ENCODE measurements at regions not wholly inside any gene's neighbourhood (a gene's known extent, or its start where the extent isn't known, plus 50 kb on each side); places are given as distances from the start of the nearest gene placed in this dataset.
"Not testable (repeated sequence)": the region's sequence is repeated elsewhere in the genome, so short reads cannot be mapped to it uniquely, and the experiment has no call there.

GRCh38 chr9:85487872-85488271, 253.9 kb downstream of the AGTPBP1 start:
- no peak for ATAC-seq
- peaks cover 36% of the 10 kb centered on the region for H3K27me3 Mint-ChIP-seq
- H3K4me3 Mint-ChIP-seq, result no peak overlapping the region
- H3K4me1 Mint-ChIP-seq, result no peaks in the 10 kb centered on the region
- no peak overlapping the region for H3K27ac Mint-ChIP-seq
- H3K9me3 Mint-ChIP-seq, result no peaks in the 10 kb centered on the region
- no peak for DNase-seq

GRCh38 chr9:85484235-85484634, 257.5 kb downstream of the AGTPBP1 start:
- ATAC-seq, result no peak

GRCh38 chr9:85483208-85483607, 258.5 kb downstream of the AGTPBP1 start:
- Mint-ChIP-seq H3K4me1 (no peaks in the 10 kb centered on the region), H3K4me3 (no peak overlapping the region), H3K27ac (no peak overlapping the region), H3K9me3 (no peaks in the 10 kb centered on the region), H3K27me3 (peaks cover 31% of the 10 kb centered on the region)
- DNase-seq (no peak), ATAC-seq (no peak)

More at GRCh38 chr9:85484235-85484634, 257.5 kb downstream of the AGTPBP1 start:
- Mint-ChIP-seq H3K27ac (no peak overlapping the region), H3K27me3 (peaks cover 29% of the 10 kb centered on the region), H3K9me3 (no peaks in the 10 kb centered on the region), H3K4me3 (no peak overlapping the region), H3K4me1 (no peaks in the 10 kb centered on the region)
- DNase-seq, result no peak

- no peak for DNase-seq
- Mint-ChIP-seq H3K9me3 (peaks cover 4 to 6% of the 10 kb centered on the region in 2 donors), H3K27ac (no peak overlapping the region), H3K27me3 (peaks cover 31% of the 10 kb centered on the region), H3K4me3 (no peak overlapping the region), H3K4me1 (no peaks in the 10 kb centered on the region)
- no peak for ATAC-seq
Observed at GRCh38 chr9:85479305-85479704, 262.4 kb downstream of the AGTPBP1 start.

- H3K27ac Mint-ChIP-seq, result no peak overlapping the region
Observed at GRCh38 chr9:85478847-85479246, 262.9 kb downstream of the AGTPBP1 start.

GRCh38 chr9:85474896-85475295, 266.9 kb downstream of the AGTPBP1 start:
- H3K4me3 Mint-ChIP-seq, H3K27ac Mint-ChIP-seq, ATAC-seq, H3K4me1 Mint-ChIP-seq, H3K9me3 Mint-ChIP-seq, DNase-seq: not testable (repeated sequence)
- H3K27me3 Mint-ChIP-seq, result peaks cover 11% of the 10 kb centered on the region

More at GRCh38 chr9:85478847-85479246, 262.9 kb downstream of the AGTPBP1 start:
- Mint-ChIP-seq H3K27me3 (peaks cover 28% of the 10 kb centered on the region), H3K4me1 (no peaks in the 10 kb centered on the region), H3K4me3 (no peak overlapping the region), H3K9me3 (peaks cover 7 to 9% of the 10 kb centered on the region in 2 donors)
- no peak for ATAC-seq
- no peak for DNase-seq

GRCh38 chr9:85471791-85472190, 270.0 kb downstream of the AGTPBP1 start:
- no peak for DNase-seq
- H3K27ac Mint-ChIP-seq, result no peak overlapping the region
- ATAC-seq, result no peak
- peaks cover 7 to 9% of the 10 kb centered on the region in 2 donors for H3K9me3 Mint-ChIP-seq
- peaks cover 6% of the 10 kb centered on the region for H3K27me3 Mint-ChIP-seq
- no peak overlapping the region for H3K4me3 Mint-ChIP-seq
- no peaks in the 10 kb centered on the region for H3K4me1 Mint-ChIP-seq

- no peaks in the 10 kb centered on the region for H3K4me1 Mint-ChIP-seq
- no peak overlapping the region for H3K4me3 Mint-ChIP-seq
- H3K9me3 Mint-ChIP-seq, result peaks cover 0 to 1% of the 10 kb centered on the region in 2 donors
- H3K27me3 Mint-ChIP-seq, result peaks cover 6% of the 10 kb centered on the region
- DNase-seq, result no peak
- ATAC-seq, result no peak
- peak overlapping the region in 1 of 2 donors; percentile 4 for H3K27ac Mint-ChIP-seq
Observed at GRCh38 chr9:85469041-85469440, 272.7 kb downstream of the AGTPBP1 start.

- no peak overlapping the region for H3K4me3 Mint-ChIP-seq
- no peak overlapping the region for H3K27ac Mint-ChIP-seq
Observed at GRCh38 chr9:85466834-85467233, 274.9 kb downstream of the AGTPBP1 start.

GRCh38 chr9:85458114-85458864, 283.5 kb downstream of the AGTPBP1 start:
- not testable (repeated sequence) for ATAC-seq, H3K27me3 Mint-ChIP-seq, H3K27ac Mint-ChIP-seq, DNase-seq, H3K9me3 Mint-ChIP-seq, H3K4me3 Mint-ChIP-seq, H3K4me1 Mint-ChIP-seq

More at GRCh38 chr9:85466834-85467233, 274.9 kb downstream of the AGTPBP1 start:
- Mint-ChIP-seq H3K9me3 (no peaks in the 10 kb centered on the region), H3K4me1 (no peaks in the 10 kb centered on the region), H3K27me3 (peaks cover 6% of the 10 kb centered on the region)
- no peak for ATAC-seq
- no peak for DNase-seq

- H3K4me1 Mint-ChIP-seq, result no peaks in the 10 kb centered on the region
- peaks cover 42% of the 10 kb centered on the region for H3K27me3 Mint-ChIP-seq
- DNase-seq, result no peak
- H3K27ac Mint-ChIP-seq, result no peak overlapping the region
- no peak for ATAC-seq
- H3K4me3 Mint-ChIP-seq, result no peak overlapping the region
- H3K9me3 Mint-ChIP-seq, result peaks cover 6 to 7% of the 10 kb centered on the region in 2 donors
Observed at GRCh38 chr9:85453850-85454249, 287.9 kb downstream of the AGTPBP1 start.

- Mint-ChIP-seq H3K27ac (peak overlapping the region in 1 of 2 donors; percentile 37), H3K9me3 (peaks cover 6 to 7% of the 10 kb centered on the region in 2 donors), H3K4me1 (no peaks in the 10 kb centered on the region), H3K4me3 (no peak overlapping the region), H3K27me3 (peaks cover 43% of the 10 kb centered on the region)
- DNase-seq (no peak), ATAC-seq (no peak)
Observed at GRCh38 chr9:85452841-85453240, 288.9 kb downstream of the AGTPBP1 start.

- H3K27ac Mint-ChIP-seq, result no peak overlapping the region
- H3K4me3 Mint-ChIP-seq, result no peak overlapping the region
- H3K4me1 Mint-ChIP-seq, result no peaks in the 10 kb centered on the region
- H3K9me3 Mint-ChIP-seq, result peaks cover 11 to 12% of the 10 kb centered on the region in 2 donors
- DNase-seq (no peak), ATAC-seq (no peak)
- peaks cover 43% of the 10 kb centered on the region for H3K27me3 Mint-ChIP-seq
Observed at GRCh38 chr9:85451680-85452079, 290.1 kb downstream of the AGTPBP1 start.

- peaks cover 9 to 11% of the 10 kb centered on the region in 2 donors for H3K9me3 Mint-ChIP-seq
- DNase-seq, result no peak
- peaks cover 15% of the 10 kb centered on the region for H3K27me3 Mint-ChIP-seq
- H3K27ac Mint-ChIP-seq, result no peak overlapping the region
- ATAC-seq, result no peak
- H3K4me3 Mint-ChIP-seq, result no peak overlapping the region
- no peaks in the 10 kb centered on the region for H3K4me1 Mint-ChIP-seq
Observed at GRCh38 chr9:85445887-85446286, 295.9 kb downstream of the AGTPBP1 start.

- ATAC-seq (no peak), DNase-seq (no peak)
- H3K4me1 Mint-ChIP-seq, result no peaks in the 10 kb centered on the region
- H3K27me3 Mint-ChIP-seq, result peaks cover 5% of the 10 kb centered on the region
- H3K9me3 Mint-ChIP-seq, result peaks cover 9 to 11% of the 10 kb centered on the region in 2 donors
- H3K27ac Mint-ChIP-seq, result no peak overlapping the region
- no peak overlapping the region for H3K4me3 Mint-ChIP-seq
Observed at GRCh38 chr9:85444243-85444642, 297.5 kb downstream of the AGTPBP1 start.

GRCh38 chr9:85443190-85443598, 298.6 kb downstream of the AGTPBP1 start:
- DNase-seq, result no peak
- no peak overlapping the region for H3K27ac Mint-ChIP-seq
- no peaks in the 10 kb centered on the region for H3K4me1 Mint-ChIP-seq
- H3K9me3 Mint-ChIP-seq, result peaks cover 9 to 11% of the 10 kb centered on the region in 2 donors
- ATAC-seq, result no peak
- no peak overlapping the region for H3K4me3 Mint-ChIP-seq
- H3K27me3 Mint-ChIP-seq, result no peaks in the 10 kb centered on the region
